Brain microvascular endothelial cell (primary cell): ENCODE measurements at regions not wholly inside any gene's neighbourhood (a gene's known extent, or its start where the extent isn't known, plus 50 kb on each side); places are given as distances from the start of the nearest gene placed in this dataset.
"Not testable (repeated sequence)": the region's sequence is repeated elsewhere in the genome, so short reads cannot be mapped to it uniquely, and the experiment has no call there.

ENCODE experiments used
- DNase-seq: peaks from one replicate; pipeline ENCODE4 v3.0.0-alpha.2; 2020
- H3K27ac ChIP-seq: fragments of 250-450 bp; sonication (Bioruptor Pico); 2 replicates; pipeline ENCODE4 v1.5.1; 2020; ENCODE audit warnings: mild to moderate bottlenecking, moderate library complexity
- H3K27me3 ChIP-seq: fragments of 250-450 bp; sonication (Bioruptor Pico); replicated peaks from 2 replicates; pipeline ENCODE4 v1.5.1; 2020; ENCODE audit warnings: mild to moderate bottlenecking
- H3K36me3 ChIP-seq: fragments of 250-450 bp; sonication (Bioruptor Pico); replicated peaks from 2 replicates; pipeline ENCODE4 v1.5.1; 2020; ENCODE audit warnings: mild to moderate bottlenecking
- H3K4me3 ChIP-seq: 2 replicates; pipeline ENCODE4 v1.5.1; 2011; ENCODE audit warnings: low read depth, mild to moderate bottlenecking, control low read depth, low read length, moderate library complexity
- in situ Hi-C: cut with HindIII; loops from 2 replicates; pipeline ENCODE4 v1.10.0; 2017; ENCODE audit warnings: low sequenced_read_pairs, low pct_ligation_motif_present
- TF ChIP-seq, protein P1 (sequence below): IDR thresholded peaks from 2 replicates; pipeline ENCODE4 v1.5.1; 2011; ENCODE audit warnings: low read depth, mild to moderate bottlenecking, moderate library complexity, low read length, control low read depth, inconsistent platforms; ENCODE audit errors: missing control alignments

DNA sequence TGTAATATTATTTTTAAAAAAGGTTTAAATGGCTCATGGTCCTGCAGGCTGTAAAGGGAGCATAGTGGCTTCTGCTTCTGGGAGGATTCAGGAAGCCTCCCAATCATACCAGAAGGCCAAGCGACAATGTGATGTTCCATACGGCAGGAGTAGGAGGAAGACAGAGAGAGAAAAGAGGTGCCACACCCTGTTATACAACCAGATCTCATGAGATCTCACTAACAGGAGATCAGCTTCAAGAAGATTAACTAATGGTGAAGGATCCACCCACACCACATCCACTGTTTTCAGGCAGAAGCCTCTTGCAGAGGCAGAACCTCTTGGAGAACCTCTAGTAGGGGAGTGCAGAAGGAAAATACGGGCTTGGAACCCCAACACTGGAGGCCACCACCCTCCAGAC, 103.9 kb upstream of the TEKT4 start:
- TF ChIP-seq, protein P1, sequence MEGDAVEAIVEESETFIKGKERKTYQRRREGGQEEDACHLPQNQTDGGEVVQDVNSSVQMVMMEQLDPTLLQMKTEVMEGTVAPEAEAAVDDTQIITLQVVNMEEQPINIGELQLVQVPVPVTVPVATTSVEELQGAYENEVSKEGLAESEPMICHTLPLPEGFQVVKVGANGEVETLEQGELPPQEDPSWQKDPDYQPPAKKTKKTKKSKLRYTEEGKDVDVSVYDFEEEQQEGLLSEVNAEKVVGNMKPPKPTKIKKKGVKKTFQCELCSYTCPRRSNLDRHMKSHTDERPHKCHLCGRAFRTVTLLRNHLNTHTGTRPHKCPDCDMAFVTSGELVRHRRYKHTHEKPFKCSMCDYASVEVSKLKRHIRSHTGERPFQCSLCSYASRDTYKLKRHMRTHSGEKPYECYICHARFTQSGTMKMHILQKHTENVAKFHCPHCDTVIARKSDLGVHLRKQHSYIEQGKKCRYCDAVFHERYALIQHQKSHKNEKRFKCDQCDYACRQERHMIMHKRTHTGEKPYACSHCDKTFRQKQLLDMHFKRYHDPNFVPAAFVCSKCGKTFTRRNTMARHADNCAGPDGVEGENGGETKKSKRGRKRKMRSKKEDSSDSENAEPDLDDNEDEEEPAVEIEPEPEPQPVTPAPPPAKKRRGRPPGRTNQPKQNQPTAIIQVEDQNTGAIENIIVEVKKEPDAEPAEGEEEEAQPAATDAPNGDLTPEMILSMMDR = no peak
- no peaks in the 10 kb centered on the region for H3K36me3 ChIP-seq
- in situ Hi-C loops = no loop called here
- H3K4me3 ChIP-seq = no peak overlapping the region
- H3K27me3 ChIP-seq = no peaks in the 10 kb centered on the region
- DNase-seq = no peak
- no peak overlapping the region for H3K27ac ChIP-seq

- H3K27me3 ChIP-seq = no peaks in the 10 kb centered on the region
- TF ChIP-seq, protein P1 = no peak
- in situ Hi-C loops = no loop called here
- H3K27ac ChIP-seq = no peak overlapping the region
- no peak for DNase-seq
- H3K36me3 ChIP-seq = no peaks in the 10 kb centered on the region
- no peak overlapping the region for H3K4me3 ChIP-seq
Measured at GRCh38 chr2:94769733-94770132, 101.5 kb upstream of the TEKT4 start.

DNA sequence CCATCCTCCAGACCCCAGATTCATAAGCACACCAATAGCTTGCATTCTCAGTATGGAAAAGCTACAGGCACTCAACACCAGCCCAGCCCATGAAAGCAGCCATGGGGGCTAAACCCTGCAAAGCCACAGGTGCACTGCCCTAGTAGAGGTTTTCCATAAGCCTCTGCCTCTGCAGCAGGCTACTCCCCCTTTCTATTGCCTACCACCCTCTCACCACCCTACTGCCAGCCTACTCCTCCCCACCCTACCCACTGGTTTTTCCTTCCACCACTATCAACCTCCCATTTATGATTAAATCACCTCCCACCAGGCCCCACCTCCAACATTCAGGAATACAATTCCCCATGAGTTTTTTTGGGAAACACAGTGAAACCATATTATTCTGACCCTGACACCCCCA, 96.4 kb upstream of the TEKT4 start:
- H3K4me3 ChIP-seq = no peak overlapping the region
- no peaks in the 10 kb centered on the region for H3K36me3 ChIP-seq
- H3K27me3 ChIP-seq = no peaks in the 10 kb centered on the region
- TF ChIP-seq, protein P1 = no peak
- no peak overlapping the region for H3K27ac ChIP-seq
- in situ Hi-C loops = no loop called here
- DNase-seq = no peak

GRCh38 chr2:94776036-94776435, 95.2 kb upstream of the TEKT4 start:
- Histone ChIP-seq H3K4me3 (no peak overlapping the region), H3K27me3 (no peaks in the 10 kb centered on the region), H3K27ac (no peak overlapping the region), H3K36me3 (no peaks in the 10 kb centered on the region)
- in situ Hi-C loops = no loop called here
- TF ChIP-seq, protein P1 = no peak
- DNase-seq = no peak

GRCh38 chr2:94785105-94785504, 86.1 kb upstream of the TEKT4 start:
- H3K27ac ChIP-seq, DNase-seq, H3K4me3 ChIP-seq, H3K36me3 ChIP-seq, H3K27me3 ChIP-seq, in situ Hi-C loops: not testable (repeated sequence)

DNA sequence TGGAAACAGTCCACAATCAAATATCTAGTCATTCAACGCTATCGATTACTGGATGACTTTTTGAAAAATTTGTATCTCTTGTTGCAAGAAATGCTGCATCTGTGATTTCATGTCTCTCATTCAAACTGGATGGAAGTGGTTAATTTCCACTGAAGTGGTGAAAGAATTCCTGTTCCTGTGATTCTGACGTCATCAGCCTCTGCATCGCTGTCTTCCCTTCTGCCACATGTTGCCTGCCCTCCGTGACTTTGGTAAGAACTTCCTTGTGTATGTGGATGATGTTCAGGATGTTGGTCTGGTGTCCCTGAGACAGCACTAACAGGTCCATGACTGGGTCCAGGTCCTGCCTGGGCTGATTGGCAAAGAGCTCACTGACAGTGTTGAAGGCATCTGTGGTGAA, 84.8 kb upstream of the TEKT4 start:
- in situ Hi-C loops, H3K36me3 ChIP-seq: not testable (repeated sequence)

GRCh38 chr2:94790169-94790568, 81.1 kb upstream of the TEKT4 start:
- DNase-seq, H3K4me3 ChIP-seq, in situ Hi-C loops, H3K27ac ChIP-seq, H3K27me3 ChIP-seq, H3K36me3 ChIP-seq: not testable (repeated sequence)

More for the DNA sequence above, 84.8 kb upstream of the TEKT4 start:
- not testable (repeated sequence) for H3K4me3 ChIP-seq, H3K27ac ChIP-seq, DNase-seq, H3K27me3 ChIP-seq
